ENCODE measurements at regions not wholly inside any gene's neighbourhood (a gene's known extent, or its start where the extent isn't known, plus 50 kb on each side); places are given as distances from the start of the nearest gene placed in this dataset.
A peak's percentile ranks its signal among the peaks of the same experiment; 100 is the strongest.

DNA sequence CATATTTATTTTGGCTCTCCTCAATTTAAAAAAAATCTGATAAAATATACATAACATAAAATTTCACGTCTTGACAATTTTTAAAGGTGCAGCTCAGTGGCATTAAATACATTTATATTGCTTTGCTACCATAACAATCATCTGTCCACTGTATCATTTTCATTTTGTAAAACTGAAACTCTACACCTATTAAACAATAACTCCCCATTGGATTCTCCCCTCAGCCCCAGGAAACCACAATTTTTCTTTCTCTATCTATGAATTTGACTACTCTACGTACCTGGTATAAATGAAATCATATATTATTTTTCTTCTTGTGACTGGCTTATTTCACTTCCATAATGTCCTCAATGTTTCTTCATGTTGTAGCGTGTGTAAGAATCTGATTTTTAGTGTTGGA is 563.5 kb downstream of the PRR16 start:
- TF ChIP-seq, protein P1, sequence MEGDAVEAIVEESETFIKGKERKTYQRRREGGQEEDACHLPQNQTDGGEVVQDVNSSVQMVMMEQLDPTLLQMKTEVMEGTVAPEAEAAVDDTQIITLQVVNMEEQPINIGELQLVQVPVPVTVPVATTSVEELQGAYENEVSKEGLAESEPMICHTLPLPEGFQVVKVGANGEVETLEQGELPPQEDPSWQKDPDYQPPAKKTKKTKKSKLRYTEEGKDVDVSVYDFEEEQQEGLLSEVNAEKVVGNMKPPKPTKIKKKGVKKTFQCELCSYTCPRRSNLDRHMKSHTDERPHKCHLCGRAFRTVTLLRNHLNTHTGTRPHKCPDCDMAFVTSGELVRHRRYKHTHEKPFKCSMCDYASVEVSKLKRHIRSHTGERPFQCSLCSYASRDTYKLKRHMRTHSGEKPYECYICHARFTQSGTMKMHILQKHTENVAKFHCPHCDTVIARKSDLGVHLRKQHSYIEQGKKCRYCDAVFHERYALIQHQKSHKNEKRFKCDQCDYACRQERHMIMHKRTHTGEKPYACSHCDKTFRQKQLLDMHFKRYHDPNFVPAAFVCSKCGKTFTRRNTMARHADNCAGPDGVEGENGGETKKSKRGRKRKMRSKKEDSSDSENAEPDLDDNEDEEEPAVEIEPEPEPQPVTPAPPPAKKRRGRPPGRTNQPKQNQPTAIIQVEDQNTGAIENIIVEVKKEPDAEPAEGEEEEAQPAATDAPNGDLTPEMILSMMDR (IDR thresholded peaks at IDR 0.05; ENCODE audit: extremely low read depth, low read depth, low read length): no peak
- Histone ChIP-seq H3K9me3 (ENCODE audit: low read depth, low read length) (no peaks in the 10 kb centered on the region), H2AFZ (ENCODE audit: low read length) (no peak overlapping the region), H3K36me3 (ENCODE audit: insufficient read depth, low read length) (no peaks in the 10 kb centered on the region), H4K20me1 (ENCODE audit: insufficient read depth, low read length) (no peaks in the 10 kb centered on the region), H3K4me3 (ENCODE audit: insufficient read depth, low read length) (no peak overlapping the region), H3K4me2 (ENCODE audit: insufficient read depth, low read length) (no peak overlapping the region), H3K27me3 (ENCODE audit: insufficient read depth, low read length) (no peaks in the 10 kb centered on the region), H3K27ac (ENCODE audit: low read depth, low read length) (no peak overlapping the region), H3K79me2 (ENCODE audit: insufficient read depth, low read length) (no peaks in the 10 kb centered on the region), H3K4me1 (ENCODE audit: insufficient read depth, low read length) (no peaks in the 10 kb centered on the region)
- no peak for DNase-seq (ENCODE audit: insufficient read length, low spot score, missing footprints)

DNA sequence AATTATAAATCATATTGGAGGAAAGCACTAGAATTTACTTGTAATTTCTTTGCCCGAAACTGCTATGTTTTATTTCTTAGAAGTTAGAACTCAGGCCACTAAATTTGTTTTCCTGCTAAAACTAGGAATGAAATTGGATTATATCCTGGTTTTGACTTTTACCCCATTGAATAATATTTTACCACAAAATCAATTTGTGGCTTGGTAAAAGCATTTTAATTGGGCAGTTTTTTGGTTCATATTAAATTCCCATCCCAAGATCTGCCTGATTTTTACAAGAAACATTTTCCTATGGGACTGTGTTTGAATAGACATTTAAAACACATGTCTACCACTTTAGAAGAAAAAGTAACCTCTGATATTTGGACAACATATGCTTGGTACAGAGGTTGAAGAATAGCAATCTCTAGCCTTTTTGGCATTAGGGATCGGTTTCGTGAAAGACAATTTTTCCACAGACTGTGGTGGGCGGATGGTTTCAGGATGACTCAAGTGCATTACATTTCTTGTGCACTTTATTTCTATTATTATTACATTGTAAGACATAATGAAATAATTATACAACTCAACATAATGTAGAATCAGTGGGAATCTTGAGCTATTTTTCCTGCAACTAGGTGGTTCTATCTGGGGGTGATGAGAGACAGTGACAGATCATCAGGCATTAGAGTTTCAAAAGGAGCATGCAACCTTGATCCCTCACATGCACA is 565.6 kb downstream of the PRR16 start:
- TF ChIP-seq, protein P1 (IDR thresholded peaks at IDR 0.05; ENCODE audit: extremely low read depth, low read depth, low read length): no peak
- no peak overlapping the region for H2AFZ ChIP-seq (ENCODE audit: low read length)
- H3K36me3 ChIP-seq (ENCODE audit: insufficient read depth, low read length): no peaks in the 10 kb centered on the region
- no peaks in the 10 kb centered on the region for H3K27me3 ChIP-seq (ENCODE audit: insufficient read depth, low read length)
- no peaks in the 10 kb centered on the region for H3K9me3 ChIP-seq (ENCODE audit: low read depth, low read length)
- no peaks in the 10 kb centered on the region for H4K20me1 ChIP-seq (ENCODE audit: insufficient read depth, low read length)
- H3K4me1 ChIP-seq (ENCODE audit: insufficient read depth, low read length): no peaks in the 10 kb centered on the region
- H3K79me2 ChIP-seq (ENCODE audit: insufficient read depth, low read length): no peaks in the 10 kb centered on the region
- no peak for DNase-seq (ENCODE audit: insufficient read length, low spot score, missing footprints)
- H3K4me3 ChIP-seq (ENCODE audit: insufficient read depth, low read length): no peak overlapping the region
- H3K4me2 ChIP-seq (ENCODE audit: insufficient read depth, low read length): no peak overlapping the region
- H3K27ac ChIP-seq (ENCODE audit: low read depth, low read length): no peak overlapping the region

DNA sequence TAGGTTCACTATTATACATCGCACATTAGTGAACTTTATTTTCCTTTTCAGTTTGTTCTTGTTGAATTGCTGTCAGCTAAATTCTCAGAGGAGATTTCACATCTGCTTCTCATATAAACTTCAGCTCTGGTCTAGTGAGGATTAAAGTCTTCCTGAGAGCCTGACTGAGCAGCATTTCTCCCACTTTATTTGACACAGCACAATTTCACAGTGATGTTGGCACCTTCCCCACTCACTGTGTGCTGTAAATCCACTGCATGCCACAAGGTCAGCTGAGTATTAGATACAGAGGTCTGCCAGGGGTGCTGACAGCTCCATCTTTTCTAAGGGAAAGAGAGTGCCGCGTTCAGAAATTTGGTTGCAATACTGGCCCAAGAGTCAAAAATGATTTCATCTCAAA is 567.4 kb downstream of the PRR16 start:
- peak; percentile 3 for DNase-seq (ENCODE audit: insufficient read length, low spot score, missing footprints)
- no peak overlapping the region for H3K27ac ChIP-seq (ENCODE audit: low read depth, low read length)
- H3K9me3 ChIP-seq (ENCODE audit: low read depth, low read length): no peaks in the 10 kb centered on the region
- H3K36me3 ChIP-seq (ENCODE audit: insufficient read depth, low read length): no peaks in the 10 kb centered on the region
- H3K27me3 ChIP-seq (ENCODE audit: insufficient read depth, low read length): no peaks in the 10 kb centered on the region
- H3K4me2 ChIP-seq (ENCODE audit: insufficient read depth, low read length): no peak overlapping the region
- no peaks in the 10 kb centered on the region for H3K79me2 ChIP-seq (ENCODE audit: insufficient read depth, low read length)
- no peak overlapping the region for H3K4me3 ChIP-seq (ENCODE audit: insufficient read depth, low read length)
- H3K4me1 ChIP-seq (ENCODE audit: insufficient read depth, low read length): no peaks in the 10 kb centered on the region
- TF ChIP-seq, protein P1 (IDR thresholded peaks at IDR 0.05; ENCODE audit: extremely low read depth, low read depth, low read length): no peak
- H4K20me1 ChIP-seq (ENCODE audit: insufficient read depth, low read length): no peaks in the 10 kb centered on the region
- H2AFZ ChIP-seq (ENCODE audit: low read length): peak overlapping the region; percentile 56

DNA sequence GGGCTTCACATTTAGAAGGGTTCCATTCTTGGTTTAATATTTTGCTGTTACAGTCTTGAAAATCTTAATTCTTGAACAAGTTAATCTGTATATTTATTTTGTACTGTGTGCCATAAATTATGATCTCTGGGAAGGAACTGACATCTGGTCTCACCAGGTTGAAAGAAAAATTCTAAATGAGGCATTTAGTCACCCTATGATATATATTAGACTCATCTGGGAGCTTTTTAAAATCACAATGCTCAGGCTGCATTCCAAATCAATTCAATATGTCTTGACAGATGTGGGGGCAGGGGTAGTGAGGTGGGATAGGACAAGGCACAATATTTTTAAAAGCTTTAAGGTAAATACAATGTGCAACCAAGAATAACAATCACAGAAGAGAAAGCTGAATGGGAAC is 569.2 kb downstream of the PRR16 start:
- TF ChIP-seq, protein P1 (IDR thresholded peaks at IDR 0.05; ENCODE audit: extremely low read depth, low read depth, low read length): no peak
- DNase-seq (ENCODE audit: insufficient read length, low spot score, missing footprints): no peak

More for the DNA sequence above, 569.2 kb downstream of the PRR16 start:
- Histone ChIP-seq H4K20me1 (ENCODE audit: insufficient read depth, low read length) (no peaks in the 10 kb centered on the region), H3K79me2 (ENCODE audit: insufficient read depth, low read length) (no peaks in the 10 kb centered on the region), H3K4me3 (ENCODE audit: insufficient read depth, low read length) (no peak overlapping the region), H3K36me3 (ENCODE audit: insufficient read depth, low read length) (no peaks in the 10 kb centered on the region), H2AFZ (ENCODE audit: low read length) (no peak overlapping the region), H3K27me3 (ENCODE audit: insufficient read depth, low read length) (no peaks in the 10 kb centered on the region), H3K9me3 (ENCODE audit: low read depth, low read length) (no peaks in the 10 kb centered on the region), H3K4me2 (ENCODE audit: insufficient read depth, low read length) (no peak overlapping the region), H3K4me1 (ENCODE audit: insufficient read depth, low read length) (no peaks in the 10 kb centered on the region), H3K27ac (ENCODE audit: low read depth, low read length) (no peak overlapping the region)

Measured in osteoblast (primary cell).